NT2/D1 (cell line): ENCODE measurements at regions not wholly inside any gene's neighbourhood (a gene's known extent, or its start where the extent isn't known, plus 50 kb on each side); places are given as distances from the start of the nearest gene placed in this dataset.

Experiments used
- SUZ12 ChIP-seq: IDR thresholded peaks from 2 replicates; pipeline ENCODE4 v1.6.1; 2011; ENCODE audit not compliant: insufficient read length, insufficient read depth; ENCODE audit errors: extremely low read depth
- YY1 ChIP-seq: IDR thresholded peaks from 2 replicates; pipeline ENCODE4 v1.6.1; 2011; ENCODE audit not compliant: insufficient read length, insufficient read depth
- ZNF274 ChIP-seq: IDR thresholded peaks from 2 replicates; pipeline ENCODE4 v1.6.1; 2011; ENCODE audit warnings: mild to moderate bottlenecking, low read depth, low read length

- TF ChIP-seq ZNF274 (no peak), SUZ12 (no peak), YY1 (no peak)
Observed at GRCh38 chr12:46936042-46936441, 110.2 kb upstream of the SLC38A4 start.
